ACC112 (cell line): ENCODE measurements at regions not wholly inside any gene's neighbourhood (a gene's known extent, or its start where the extent isn't known, plus 50 kb on each side); places are given as distances from the start of the nearest gene placed in this dataset.
"Not testable (repeated sequence)": the region's sequence is repeated elsewhere in the genome, so short reads cannot be mapped to it uniquely, and the experiment has no call there.

Experiments used
- H2AFZ ChIP-seq: fragments of 200-600 bp; sonication (generic); one replicate; pipeline ENCODE4 v1.6.0; 2017; ENCODE audit warnings: antibody characterized with exemption, low read length; ENCODE audit not compliant: unreplicated experiment
- H3K27ac ChIP-seq: fragments of 200-600 bp; sonication (generic); 2 replicates; pipeline ENCODE4 v1.5.1; 2014; ENCODE audit warnings: low read depth, mild to moderate bottlenecking, antibody characterized with exemption, low read length, moderate library complexity
- H3K27me3 ChIP-seq: fragments of 200-600 bp; sonication (generic); 2 replicates; pipeline ENCODE4 v1.6.1; 2014; ENCODE audit warnings: mild to moderate bottlenecking, antibody characterized with exemption, low read length, moderate library complexity, mixed read lengths; ENCODE audit not compliant: insufficient read depth
- H3K36me3 ChIP-seq: fragments of 200-600 bp; sonication (generic); 2 replicates; pipeline ENCODE4 v1.6.1; 2016; ENCODE audit warnings: mild to moderate bottlenecking, antibody characterized with exemption, low read length, moderate library complexity, mixed read lengths; ENCODE audit not compliant: insufficient read depth
- H3K4me1 ChIP-seq: fragments of 200-600 bp; sonication (generic); one replicate; pipeline ENCODE4 v1.6.1; 2016; ENCODE audit warnings: low read length, mixed read lengths; ENCODE audit not compliant: insufficient read depth, unreplicated experiment, control insufficient read depth
- H3K4me3 ChIP-seq: fragments of 200-600 bp; sonication (generic); 2 replicates; pipeline ENCODE4 v1.5.1; 2014; ENCODE audit warnings: mild to moderate bottlenecking, low read depth, low read length
- H3K79me2 ChIP-seq: fragments of 200-600 bp; sonication (generic); one replicate; pipeline ENCODE4 v1.6.0; 2016; ENCODE audit warnings: low read length; ENCODE audit not compliant: control insufficient read depth, unreplicated experiment, insufficient read depth

- no peak overlapping the region for H3K27ac ChIP-seq
- H3K79me2 ChIP-seq: no peaks in the 10 kb centered on the region
- H2AFZ ChIP-seq: peak overlapping the region; percentile 95
- no peaks in the 10 kb centered on the region for H3K4me1 ChIP-seq
- H3K4me3 ChIP-seq: peak overlapping the region; percentile 65
- H3K27me3 ChIP-seq: peaks cover 5% of the 10 kb centered on the region; the same call in 1 of the 2 replicates
- H3K36me3 ChIP-seq: no peaks in the 10 kb centered on the region
These were observed 60.6 kb upstream of the EMB start for GRCh38 chr5:50501491-50502228.

GRCh38 chr5:50513028-50513457 lies 72.0 kb upstream of the EMB start:
- not testable (repeated sequence) for H3K27me3 ChIP-seq, H3K4me1 ChIP-seq, H2AFZ ChIP-seq, H3K36me3 ChIP-seq, H3K79me2 ChIP-seq, H3K4me3 ChIP-seq, H3K27ac ChIP-seq

- not testable (repeated sequence) for H3K27ac ChIP-seq, H3K36me3 ChIP-seq, H3K79me2 ChIP-seq, H3K4me1 ChIP-seq, H3K27me3 ChIP-seq, H2AFZ ChIP-seq, H3K4me3 ChIP-seq
These were observed 80.0 kb upstream of the EMB start for GRCh38 chr5:50521060-50521459.

DNA sequence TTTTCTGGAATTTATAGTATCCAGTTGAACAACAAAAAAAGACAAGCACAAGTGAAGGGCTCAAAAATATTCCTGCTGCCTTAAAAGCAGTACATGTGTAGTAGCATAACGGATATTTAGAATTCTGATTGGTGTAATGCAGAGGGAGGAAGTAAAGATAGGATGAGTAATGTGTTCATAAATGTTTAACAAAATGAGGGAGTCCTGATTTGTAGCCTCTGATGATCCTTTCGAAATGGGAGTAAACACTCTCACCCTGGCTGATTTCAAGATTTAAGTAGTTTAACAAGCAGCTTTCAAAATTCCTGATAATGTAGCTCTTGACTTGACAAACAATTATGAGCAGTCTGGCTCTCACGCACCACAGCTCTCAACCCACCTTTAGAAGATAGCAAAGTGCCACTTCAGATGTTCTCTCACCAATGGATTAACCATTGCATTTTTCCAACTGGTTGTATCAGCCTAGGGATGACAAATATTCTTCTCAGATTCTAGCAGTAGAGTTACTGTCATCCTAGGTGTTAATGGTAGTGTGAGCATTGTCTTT lies 86.5 kb upstream of the EMB start:
- not testable (repeated sequence) for H3K4me3 ChIP-seq, H2AFZ ChIP-seq, H3K27ac ChIP-seq, H3K27me3 ChIP-seq, H3K36me3 ChIP-seq, H3K4me1 ChIP-seq, H3K79me2 ChIP-seq

- H3K4me3 ChIP-seq: no peak overlapping the region
- no peaks in the 10 kb centered on the region for H3K36me3 ChIP-seq
- H3K27ac ChIP-seq: no peak overlapping the region
- H3K27me3 ChIP-seq: no peaks in the 10 kb centered on the region
- H3K79me2 ChIP-seq: no peaks in the 10 kb centered on the region
- H3K4me1 ChIP-seq: no peaks in the 10 kb centered on the region
- no peak overlapping the region for H2AFZ ChIP-seq
These were observed 94.3 kb upstream of the EMB start for GRCh38 chr5:50535393-50535792.

- not testable (repeated sequence) for H3K4me1 ChIP-seq, H2AFZ ChIP-seq, H3K27ac ChIP-seq, H3K36me3 ChIP-seq, H3K79me2 ChIP-seq, H3K27me3 ChIP-seq, H3K4me3 ChIP-seq
These were observed 96.4 kb upstream of the EMB start for GRCh38 chr5:50537534-50537933.

DNA sequence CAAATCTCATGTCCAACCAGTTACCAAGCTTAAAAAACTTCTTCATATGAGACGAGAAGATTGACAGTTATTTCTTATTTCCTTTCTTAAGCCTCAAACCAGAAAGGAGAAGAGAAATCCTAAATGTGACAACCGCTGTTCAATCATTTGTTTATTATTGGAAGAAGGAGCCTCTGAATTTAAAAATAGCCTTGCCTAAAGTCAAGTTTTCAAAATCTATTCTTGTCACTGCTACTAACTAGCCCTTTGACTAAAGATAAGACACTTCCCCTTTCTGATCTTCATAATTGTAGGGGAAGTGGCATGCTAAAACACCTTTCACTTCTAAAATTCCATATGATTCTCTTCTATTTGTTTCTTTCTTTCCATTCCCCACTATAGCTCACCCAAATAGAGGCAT lies 106.2 kb upstream of the EMB start:
- no peaks in the 10 kb centered on the region for H3K36me3 ChIP-seq
- no peaks in the 10 kb centered on the region for H3K27me3 ChIP-seq
- no peaks in the 10 kb centered on the region for H3K79me2 ChIP-seq
- H3K27ac ChIP-seq: no peak overlapping the region
- no peaks in the 10 kb centered on the region for H3K4me1 ChIP-seq
- H2AFZ ChIP-seq: no peak overlapping the region
- no peak overlapping the region for H3K4me3 ChIP-seq

GRCh38 chr5:50550267-50550666 lies 109.2 kb upstream of the EMB start:
- Histone ChIP-seq H3K27me3 (no peaks in the 10 kb centered on the region), H2AFZ (no peak overlapping the region), H3K27ac (no peak overlapping the region), H3K4me1 (no peaks in the 10 kb centered on the region), H3K79me2 (no peaks in the 10 kb centered on the region), H3K4me3 (no peak overlapping the region), H3K36me3 (no peaks in the 10 kb centered on the region)

GRCh38 chr5:50550993-50551392 lies 109.9 kb upstream of the EMB start:
- Histone ChIP-seq H3K27ac (no peak overlapping the region), H2AFZ (no peak overlapping the region), H3K36me3 (no peaks in the 10 kb centered on the region), H3K79me2 (no peaks in the 10 kb centered on the region), H3K4me1 (no peaks in the 10 kb centered on the region), H3K27me3 (no peaks in the 10 kb centered on the region), H3K4me3 (no peak overlapping the region)

DNA sequence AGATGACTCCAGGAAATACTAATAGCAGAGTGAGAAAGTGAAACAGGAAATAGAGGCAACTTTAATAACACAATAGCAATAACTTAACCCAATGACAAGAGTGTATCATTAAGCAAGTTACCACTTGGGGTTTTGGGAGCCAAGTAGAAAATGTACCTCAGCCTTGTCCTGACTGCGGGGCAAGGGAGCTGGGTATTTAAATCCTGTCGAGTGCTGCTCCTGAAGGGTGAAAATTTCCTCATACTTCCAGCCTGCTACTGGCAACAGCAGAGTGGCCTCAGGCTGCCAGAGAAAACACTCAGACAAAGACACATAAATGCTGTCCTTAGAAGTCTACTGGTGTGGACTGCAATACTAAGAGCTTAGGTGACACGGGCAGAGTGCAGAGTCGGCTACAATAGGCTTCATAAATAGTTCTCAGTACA lies 112.5 kb upstream of the EMB start:
- Histone ChIP-seq H3K79me2 (no peaks in the 10 kb centered on the region), H3K36me3 (no peaks in the 10 kb centered on the region), H3K4me1 (no peaks in the 10 kb centered on the region), H2AFZ (peak overlapping the region; percentile 86), H3K4me3 (peak overlapping the region; percentile 50; the same call in 1 of the 2 replicates), H3K27ac (no peak overlapping the region), H3K27me3 (no peaks in the 10 kb centered on the region)

GRCh38 chr5:50558640-50559039 lies 107.8 kb upstream of the PARP8 start:
- not testable (repeated sequence) for H3K4me1 ChIP-seq, H3K36me3 ChIP-seq, H2AFZ ChIP-seq, H3K27me3 ChIP-seq, H3K27ac ChIP-seq, H3K4me3 ChIP-seq, H3K79me2 ChIP-seq
